Liver (tissue), 3 donors: ENCODE measurements at regions not wholly inside any gene's neighbourhood (a gene's known extent, or its start where the extent isn't known, plus 50 kb on each side); places are given as distances from the start of the nearest gene placed in this dataset.

Experiments
- ATF3 ChIP-seq: IDR thresholded peaks from 2 replicates; pipeline ENCODE4 v1.6.1; 2016; ENCODE audit warnings: antibody characterized with exemption
- CTCF ChIP-seq: fragments of 150-350 bp; IDR thresholded peaks from 2 replicates; pipeline ENCODE4 v1.5.1; 2017; ENCODE audit warnings: improper control_type of control experiment, low read depth, low read length; ENCODE audit not compliant: missing input control
- FOXA1 ChIP-seq: IDR thresholded peaks from 2 replicates; pipeline ENCODE4 v1.6.1; 2016; ENCODE audit warnings: antibody characterized with exemption
- GABPA ChIP-seq, 2 donors: IDR thresholded peaks in 1 of 2; conservative IDR thresholded peaks in 1 of 2; 2 replicates each; pipeline ENCODE4 v1.6.1; 2016; ENCODE audit warnings: antibody characterized with exemption in 2 of 2, mild to moderate bottlenecking in 1 of 2, moderate library complexity in 1 of 2
- HNF4A ChIP-seq, 2 donors: conservative IDR thresholded peaks; 2 replicates each; pipeline ENCODE4 v1.6.1; 2016; ENCODE audit warnings: antibody characterized with exemption in 2 of 2, mild to moderate bottlenecking in 2 of 2
- JUND ChIP-seq, 2 donors: IDR thresholded peaks; 2 replicates each; pipeline ENCODE4 v1.6.1; 2016; ENCODE audit warnings: antibody characterized with exemption in 2 of 2
- RAD21 ChIP-seq, 2 donors: IDR thresholded peaks; 2 replicates each; pipeline ENCODE4 v1.6.1; 2016; ENCODE audit warnings: antibody characterized with exemption in 2 of 2, mild to moderate bottlenecking in 2 of 2
- RXRA ChIP-seq, 2 donors: IDR thresholded peaks; 2 replicates each; pipeline ENCODE4 v1.6.1; 2017 to 2018; ENCODE audit warnings: antibody characterized with exemption in 2 of 2, mild to moderate bottlenecking in 1 of 2
- TAF1 ChIP-seq: conservative IDR thresholded peaks from 2 replicates; pipeline ENCODE4 v1.6.1; 2016; ENCODE audit warnings: antibody characterized with exemption, mild to moderate bottlenecking
- YY1 ChIP-seq: IDR thresholded peaks from 2 replicates; pipeline ENCODE4 v1.6.1; 2016; ENCODE audit warnings: antibody characterized with exemption, mild to moderate bottlenecking
- ZBTB33 ChIP-seq: IDR thresholded peaks from 2 replicates; pipeline ENCODE4 v1.6.1; 2016; ENCODE audit warnings: antibody characterized with exemption
- donor health status: healthy.
- donor health status: healthy.

- TF ChIP-seq FOXA1 (no peak), JUND (IDR thresholded peaks at IDR 0.05) (no peak), CTCF (no peak), RXRA (IDR thresholded peaks at IDR 0.05) (no peak), YY1 (no peak), HNF4A (conservative IDR thresholded peaks at IDR 0.05) (no peak), ZBTB33 (no peak), GABPA (IDR thresholded peaks at IDR 0.05 in 1 of 2, conservative IDR thresholded peaks at IDR 0.05 in 1 of 2) (no peak), ATF3 (no peak), TAF1 (no peak), RAD21 (IDR thresholded peaks at IDR 0.05) (no peak)
These were observed 132.7 kb downstream of the EVA1A start for GRCh38 chr2:75428060-75428459.
